ENCODE measurements at regions not wholly inside any gene's neighbourhood (a gene's known extent, or its start where the extent isn't known, plus 50 kb on each side); places are given as distances from the start of the nearest gene placed in this dataset.

DNA sequence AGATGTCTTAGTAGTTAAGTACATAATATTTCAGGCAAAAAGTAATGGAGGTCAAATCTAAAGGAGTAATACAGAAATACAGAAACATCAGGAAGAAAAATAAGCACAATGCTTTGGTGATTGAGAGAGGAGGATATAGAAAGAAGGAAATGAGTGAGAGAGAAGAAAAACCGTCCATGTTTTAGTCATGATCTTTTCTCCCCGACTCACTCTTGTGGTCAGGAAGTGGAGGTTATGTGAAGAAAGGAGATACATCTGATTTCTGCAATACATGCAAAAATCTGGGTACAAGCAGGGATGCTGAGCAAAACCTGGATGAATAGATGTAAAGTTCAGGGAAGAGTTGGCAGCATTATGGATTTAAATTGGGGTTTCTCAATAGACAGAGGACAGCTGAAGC is 1122.5 kb downstream of the SORCS3 start:
- Histone ChIP-seq H3K36me3 (ENCODE audit: insufficient read depth, low read length) (no peaks in the 10 kb centered on the region), H3K79me2 (ENCODE audit: insufficient read depth, low read depth, low read length) (no peaks in the 10 kb centered on the region), H2AFZ (ENCODE audit: low read length) (no peak overlapping the region), H3K9me3 (ENCODE audit: low read length) (no peaks in the 10 kb centered on the region), H3K27ac (ENCODE audit: low read depth, low read length, poor library complexity, severe bottlenecking) (no peak overlapping the region), H3K9me2 (ENCODE audit: insufficient read depth, low read length) (no peaks in the 10 kb centered on the region), H4K20me1 (ENCODE audit: insufficient read depth, low read length) (no peaks in the 10 kb centered on the region), H3K4me3 (ENCODE audit: low read depth, low read length, poor library complexity, severe bottlenecking) (no peak overlapping the region), H3K4me2 (ENCODE audit: low read length) (no peak overlapping the region), H3K4me1 (ENCODE audit: insufficient read depth, low read length, poor library complexity, severe bottlenecking) (no peaks in the 10 kb centered on the region)
- intact Hi-C loops (cut with micrococcal nuclease; ENCODE audit: unreplicated experiment) = no loop called here
- POLR2A ChIA-PET = no interaction called here
- no peak for DNase-seq (ENCODE audit: low spot score)
- TF ChIP-seq EZH2phosphoT487 (IDR thresholded peaks at IDR 0.05; ENCODE audit: borderline replicate concordance, low read depth, low read length) = no peak
- TF ChIP-seq, protein P1, sequence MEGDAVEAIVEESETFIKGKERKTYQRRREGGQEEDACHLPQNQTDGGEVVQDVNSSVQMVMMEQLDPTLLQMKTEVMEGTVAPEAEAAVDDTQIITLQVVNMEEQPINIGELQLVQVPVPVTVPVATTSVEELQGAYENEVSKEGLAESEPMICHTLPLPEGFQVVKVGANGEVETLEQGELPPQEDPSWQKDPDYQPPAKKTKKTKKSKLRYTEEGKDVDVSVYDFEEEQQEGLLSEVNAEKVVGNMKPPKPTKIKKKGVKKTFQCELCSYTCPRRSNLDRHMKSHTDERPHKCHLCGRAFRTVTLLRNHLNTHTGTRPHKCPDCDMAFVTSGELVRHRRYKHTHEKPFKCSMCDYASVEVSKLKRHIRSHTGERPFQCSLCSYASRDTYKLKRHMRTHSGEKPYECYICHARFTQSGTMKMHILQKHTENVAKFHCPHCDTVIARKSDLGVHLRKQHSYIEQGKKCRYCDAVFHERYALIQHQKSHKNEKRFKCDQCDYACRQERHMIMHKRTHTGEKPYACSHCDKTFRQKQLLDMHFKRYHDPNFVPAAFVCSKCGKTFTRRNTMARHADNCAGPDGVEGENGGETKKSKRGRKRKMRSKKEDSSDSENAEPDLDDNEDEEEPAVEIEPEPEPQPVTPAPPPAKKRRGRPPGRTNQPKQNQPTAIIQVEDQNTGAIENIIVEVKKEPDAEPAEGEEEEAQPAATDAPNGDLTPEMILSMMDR (conservative IDR thresholded peaks at IDR 0.05; ENCODE audit: low read length) = no peak
- BruUV-seq (replicated peaks) = no TSS peak
- CTCF ChIA-PET (ENCODE audit: unreplicated experiment) = no interaction called here

DNA sequence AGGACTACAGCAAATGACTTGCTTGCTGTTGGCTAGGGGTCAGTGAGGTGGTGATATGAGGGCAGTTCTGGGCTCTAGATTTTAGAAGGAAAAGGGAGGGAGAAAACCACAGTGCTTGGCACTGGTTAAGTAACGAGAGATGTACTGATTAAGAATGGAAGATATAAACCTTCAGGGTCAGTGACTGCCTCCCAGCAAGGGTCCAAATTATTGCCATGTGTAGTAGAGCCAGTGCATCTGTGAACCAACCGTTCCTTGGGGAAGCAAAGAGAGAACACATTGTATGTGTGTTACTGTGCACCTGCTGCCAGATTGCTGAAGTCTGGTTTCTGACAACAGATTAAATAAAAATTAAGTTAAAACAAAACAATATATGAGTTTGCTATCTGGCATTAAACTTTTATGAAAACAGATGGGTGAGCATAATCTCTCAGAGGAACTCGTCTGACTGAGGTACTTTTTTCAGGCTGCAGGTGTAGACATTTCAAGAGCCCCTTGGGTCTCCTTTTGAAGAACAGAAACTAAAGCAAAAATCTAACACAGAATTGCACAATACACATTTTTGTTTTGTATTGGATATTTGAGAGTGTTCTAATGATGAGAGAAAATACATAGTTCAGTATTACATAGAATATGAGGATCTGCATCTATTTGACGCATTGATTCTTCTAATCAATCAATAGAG is 1120.6 kb downstream of the SORCS3 start:
- DNase-seq (ENCODE audit: low spot score) = no peak
- CTCF ChIA-PET (ENCODE audit: unreplicated experiment) = no interaction called here
- intact Hi-C loops (cut with micrococcal nuclease; ENCODE audit: unreplicated experiment) = no loop called here
- Histone ChIP-seq H3K79me2 (ENCODE audit: insufficient read depth, low read depth, low read length) (no peaks in the 10 kb centered on the region), H3K27ac (ENCODE audit: low read depth, low read length, poor library complexity, severe bottlenecking) (no peak overlapping the region), H3K36me3 (ENCODE audit: insufficient read depth, low read length) (no peaks in the 10 kb centered on the region), H3K4me1 (ENCODE audit: insufficient read depth, low read length, poor library complexity, severe bottlenecking) (no peaks in the 10 kb centered on the region), H4K20me1 (ENCODE audit: insufficient read depth, low read length) (no peaks in the 10 kb centered on the region), H3K9me2 (ENCODE audit: insufficient read depth, low read length) (no peaks in the 10 kb centered on the region), H2AFZ (ENCODE audit: low read length) (no peak overlapping the region), H3K9me3 (ENCODE audit: low read length) (no peaks in the 10 kb centered on the region), H3K4me3 (ENCODE audit: low read depth, low read length, poor library complexity, severe bottlenecking) (no peak overlapping the region), H3K4me2 (ENCODE audit: low read length) (no peak overlapping the region)
- TF ChIP-seq, protein P1 (conservative IDR thresholded peaks at IDR 0.05; ENCODE audit: low read length) = no peak
- no peak for TF ChIP-seq EZH2phosphoT487 (IDR thresholded peaks at IDR 0.05; ENCODE audit: borderline replicate concordance, low read depth, low read length)
- no TSS peak for BruUV-seq (replicated peaks)
- POLR2A ChIA-PET = interaction anchor here (0.7 kb wide), 1 partner anchor 1493 kb away, joined by 6 read pairs; no protein-coding TSS in a partner anchor

DNA sequence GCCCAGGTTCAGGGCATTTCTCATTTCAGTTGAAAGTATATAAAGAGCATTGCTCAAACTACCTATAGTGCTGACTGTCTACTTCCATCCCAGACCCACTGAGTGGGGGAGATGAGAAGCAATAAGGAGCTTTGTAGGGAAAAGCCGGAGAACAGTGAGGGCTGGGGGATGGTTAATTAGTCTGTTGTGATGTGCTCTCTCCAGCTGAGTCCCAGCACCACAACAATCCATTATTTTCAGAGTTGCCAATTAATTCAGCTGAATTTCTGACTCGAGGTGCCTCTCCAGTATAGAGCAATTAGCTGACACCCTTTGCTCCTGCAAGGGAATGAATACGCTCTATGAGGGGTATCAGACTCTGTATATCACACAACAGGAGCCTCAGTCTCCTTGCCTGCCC is 1118.6 kb downstream of the SORCS3 start:
- intact Hi-C loops (cut with micrococcal nuclease; ENCODE audit: unreplicated experiment) = no loop called here
- TF ChIP-seq EZH2phosphoT487 (IDR thresholded peaks at IDR 0.05; ENCODE audit: borderline replicate concordance, low read depth, low read length) = no peak
- TF ChIP-seq, protein P1 (conservative IDR thresholded peaks at IDR 0.05; ENCODE audit: low read length) = no peak
- CTCF ChIA-PET (ENCODE audit: unreplicated experiment) = no interaction called here
- Histone ChIP-seq H3K27ac (ENCODE audit: low read depth, low read length, poor library complexity, severe bottlenecking) (no peak overlapping the region), H3K79me2 (ENCODE audit: insufficient read depth, low read depth, low read length) (no peaks in the 10 kb centered on the region), H3K36me3 (ENCODE audit: insufficient read depth, low read length) (no peaks in the 10 kb centered on the region), H3K9me3 (ENCODE audit: low read length) (no peaks in the 10 kb centered on the region), H2AFZ (ENCODE audit: low read length) (no peak overlapping the region), H3K4me2 (ENCODE audit: low read length) (no peak overlapping the region), H4K20me1 (ENCODE audit: insufficient read depth, low read length) (no peaks in the 10 kb centered on the region), H3K4me1 (ENCODE audit: insufficient read depth, low read length, poor library complexity, severe bottlenecking) (no peaks in the 10 kb centered on the region), H3K4me3 (ENCODE audit: low read depth, low read length, poor library complexity, severe bottlenecking) (no peak overlapping the region), H3K9me2 (ENCODE audit: insufficient read depth, low read length) (no peaks in the 10 kb centered on the region)
- DNase-seq (ENCODE audit: low spot score) = no peak
- no TSS peak for BruUV-seq (replicated peaks)
- POLR2A ChIA-PET = no interaction called here
